Stromal cell of bone marrow (primary cell): ENCODE measurements at regions not wholly inside any gene's neighbourhood (a gene's known extent, or its start where the extent isn't known, plus 50 kb on each side); places are given as distances from the start of the nearest gene placed in this dataset.

Experiments
- DNase-seq: peaks from one replicate; pipeline ENCODE4 v3.0.0-alpha.2; 2012; ENCODE audit warnings: low read depth

- DNase-seq, result peak; percentile 97
Measured at GRCh38 chr3:134427400-134428111, 53.3 kb upstream of the AMOTL2 start.

GRCh38 chr3:134426660-134427181 is 52.5 kb upstream of the AMOTL2 start:
- DNase-seq, result peak; percentile 75

DNA sequence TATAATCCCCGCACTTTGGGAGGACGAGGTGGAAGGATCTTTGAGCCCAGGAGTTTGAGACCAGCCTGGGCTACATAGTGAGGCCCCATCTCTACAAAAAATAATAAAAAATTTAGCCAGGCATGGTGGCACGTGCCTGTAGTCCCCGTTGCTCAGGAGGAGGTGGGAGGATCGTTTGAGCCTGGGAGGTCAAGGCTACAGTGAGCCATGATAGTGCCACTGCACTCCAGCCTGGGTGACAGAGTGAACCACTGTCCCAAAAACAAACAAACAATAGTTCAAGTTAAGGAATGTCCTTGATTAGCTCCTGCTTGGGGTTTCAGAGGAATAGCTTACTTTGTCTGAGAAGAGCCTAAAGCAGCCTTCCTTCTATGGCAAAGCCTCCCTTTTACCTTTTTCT is 51.7 kb upstream of the AMOTL2 start:
- DNase-seq, result no peak
